Neural cell (in vitro differentiated cells): ENCODE measurements at regions not wholly inside any gene's neighbourhood (a gene's known extent, or its start where the extent isn't known, plus 50 kb on each side); places are given as distances from the start of the nearest gene placed in this dataset.

ENCODE experiments used
- H2AFZ ChIP-seq: fragments of 200-600, 300-800 bp; sonication (generic), shearing (Covaris generic); 2 replicates; pipeline ENCODE4 v1.6.0; 2014; ENCODE audit warnings: low read depth, mild to moderate bottlenecking, antibody characterized with exemption, low read length, moderate library complexity
- H3F3A ChIP-seq: fragments of 200-600 bp; shearing (Covaris generic); 2 replicates; pipeline ENCODE4 v1.6.1; 2016; ENCODE audit warnings: mild to moderate bottlenecking, moderate library complexity, mixed read lengths, antibody characterized with exemption, low read length; ENCODE audit not compliant: insufficient read depth, poor library complexity, severe bottlenecking
- H3K27ac ChIP-seq: fragments of 200-600, 300-800 bp; sonication (generic), shearing (Covaris generic); 2 replicates; pipeline ENCODE4 v1.5.1; 2014; ENCODE audit warnings: mild to moderate bottlenecking, low read length, moderate library complexity
- H3K27me3 ChIP-seq: fragments of 300-800, 200-600 bp; sonication (generic), shearing (Covaris generic); 2 replicates; pipeline ENCODE4 v1.6.0; 2014; ENCODE audit warnings: mild to moderate bottlenecking, low read depth, low read length, moderate library complexity; ENCODE audit not compliant: insufficient read depth
- H3K36me3 ChIP-seq: fragments of 300-800, 200-600 bp; sonication (generic), shearing (Covaris generic); 2 replicates; pipeline ENCODE4 v1.5.1; 2014; ENCODE audit warnings: mild to moderate bottlenecking, antibody characterized with exemption, low read length, moderate library complexity; ENCODE audit not compliant: insufficient read depth
- H3K4me2 ChIP-seq: fragments of 300-800, 200-600 bp; sonication (generic), shearing (Covaris generic); 2 replicates; pipeline ENCODE4 v1.6.0; 2014; ENCODE audit warnings: mild to moderate bottlenecking, low read length
- H3K4me3 ChIP-seq: fragments of 300-800, 200-600 bp; sonication (generic), shearing (Covaris generic); 2 replicates; pipeline ENCODE4 v1.5.1; 2014; ENCODE audit warnings: mild to moderate bottlenecking, low read length, moderate library complexity
- H3K79me2 ChIP-seq: fragments of 200-600 bp; shearing (Covaris generic); replicated peaks from 2 replicates; pipeline ENCODE4 v1.6.0; 2014; ENCODE audit warnings: mild to moderate bottlenecking, low read length, moderate library complexity; ENCODE audit not compliant: insufficient read depth
- H3K9ac ChIP-seq: fragments of 300-800, 200-600 bp; sonication (generic), shearing (Covaris generic); 2 replicates; pipeline ENCODE4 v1.6.1; 2016; ENCODE audit warnings: mild to moderate bottlenecking, low read length, mixed read lengths
- H3K9me2 ChIP-seq: fragments of 200-600 bp; shearing (Covaris generic); 2 replicates; pipeline ENCODE4 v1.6.1; 2016; ENCODE audit warnings: mild to moderate bottlenecking, low read length, mixed read lengths; ENCODE audit not compliant: insufficient read depth
- H3K9me3 ChIP-seq: fragments of 200-600, 300-800 bp; sonication (generic), shearing (Covaris generic); 2 replicates; pipeline ENCODE4 v1.6.1; 2016; ENCODE audit warnings: mild to moderate bottlenecking, mixed run types, low read length, moderate library complexity, mixed read lengths
- H4K20me1 ChIP-seq: fragments of 200-600 bp; shearing (Covaris generic); 2 replicates; pipeline ENCODE4 v1.6.1; 2016; ENCODE audit warnings: mild to moderate bottlenecking, mixed run types; ENCODE audit not compliant: insufficient read depth
- EZH2 ChIP-seq: fragments of 200-600, 300-800 bp; shearing (Covaris generic), sonication (generic); IDR thresholded peaks from 2 replicates; pipeline ENCODE4 v1.6.1; 2014; ENCODE audit warnings: antibody characterized with exemption, low read length, borderline replicate concordance, mild to moderate bottlenecking; ENCODE audit not compliant: insufficient read depth, poor library complexity, severe bottlenecking
- MXI1 ChIP-seq: fragments of 450-650 bp; conservative IDR thresholded peaks from 2 replicates; pipeline ENCODE4 v1.6.1; 2014; ENCODE audit warnings: antibody characterized with exemption, mild to moderate bottlenecking; ENCODE audit not compliant: poor library complexity, severe bottlenecking
- POLR2AphosphoS5 ChIP-seq: IDR thresholded peaks from 2 replicates; pipeline ENCODE4 v1.6.1; 2012
- RAD21 ChIP-seq: fragments of 450-650 bp; conservative IDR thresholded peaks from 2 replicates; pipeline ENCODE4 v1.6.1; 2014; ENCODE audit warnings: antibody characterized with exemption, mild to moderate bottlenecking, moderate library complexity
- SMC3 ChIP-seq: fragments of 450-650 bp; conservative IDR thresholded peaks from 2 replicates; pipeline ENCODE4 v1.6.1; 2014; ENCODE audit warnings: antibody characterized with exemption, mild to moderate bottlenecking, moderate library complexity; ENCODE audit not compliant: poor library complexity
- TAF1 ChIP-seq: IDR thresholded peaks from 2 replicates; pipeline ENCODE4 v1.6.1; 2012; ENCODE audit warnings: low read depth
- TF ChIP-seq, protein P1 (sequence below): fragments of 450-650 bp; IDR thresholded peaks from 2 replicates; pipeline ENCODE4 v1.5.1; 2014; ENCODE audit warnings: antibody characterized with exemption, mild to moderate bottlenecking, moderate library complexity; ENCODE audit not compliant: poor library complexity, severe bottlenecking
- TF ChIP-seq, protein P2 (sequence below): IDR thresholded peaks from 2 replicates; pipeline ENCODE4 v1.6.1; 2012; ENCODE audit warnings: borderline replicate concordance

GRCh38 chr2:145290986-145291385 is 771.1 kb upstream of the ZEB2 start:
- Histone ChIP-seq H4K20me1 (no peaks in the 10 kb centered on the region), H3K27me3 (no peaks in the 10 kb centered on the region), H3K9me3 (no peaks in the 10 kb centered on the region), H3K4me2 (no peak overlapping the region), H3F3A (peaks cover 3% of the 10 kb centered on the region), H3K36me3 (no peaks in the 10 kb centered on the region), H3K4me3 (no peak overlapping the region), H3K27ac (no peak overlapping the region), H3K9ac (no peak overlapping the region), H3K79me2 (no peaks in the 10 kb centered on the region), H2AFZ (no peak overlapping the region), H3K9me2 (no peaks in the 10 kb centered on the region)
- TF ChIP-seq, protein P1, sequence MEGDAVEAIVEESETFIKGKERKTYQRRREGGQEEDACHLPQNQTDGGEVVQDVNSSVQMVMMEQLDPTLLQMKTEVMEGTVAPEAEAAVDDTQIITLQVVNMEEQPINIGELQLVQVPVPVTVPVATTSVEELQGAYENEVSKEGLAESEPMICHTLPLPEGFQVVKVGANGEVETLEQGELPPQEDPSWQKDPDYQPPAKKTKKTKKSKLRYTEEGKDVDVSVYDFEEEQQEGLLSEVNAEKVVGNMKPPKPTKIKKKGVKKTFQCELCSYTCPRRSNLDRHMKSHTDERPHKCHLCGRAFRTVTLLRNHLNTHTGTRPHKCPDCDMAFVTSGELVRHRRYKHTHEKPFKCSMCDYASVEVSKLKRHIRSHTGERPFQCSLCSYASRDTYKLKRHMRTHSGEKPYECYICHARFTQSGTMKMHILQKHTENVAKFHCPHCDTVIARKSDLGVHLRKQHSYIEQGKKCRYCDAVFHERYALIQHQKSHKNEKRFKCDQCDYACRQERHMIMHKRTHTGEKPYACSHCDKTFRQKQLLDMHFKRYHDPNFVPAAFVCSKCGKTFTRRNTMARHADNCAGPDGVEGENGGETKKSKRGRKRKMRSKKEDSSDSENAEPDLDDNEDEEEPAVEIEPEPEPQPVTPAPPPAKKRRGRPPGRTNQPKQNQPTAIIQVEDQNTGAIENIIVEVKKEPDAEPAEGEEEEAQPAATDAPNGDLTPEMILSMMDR, result no peak
- no peak for TF ChIP-seq POLR2AphosphoS5
- TF ChIP-seq, protein P2, sequence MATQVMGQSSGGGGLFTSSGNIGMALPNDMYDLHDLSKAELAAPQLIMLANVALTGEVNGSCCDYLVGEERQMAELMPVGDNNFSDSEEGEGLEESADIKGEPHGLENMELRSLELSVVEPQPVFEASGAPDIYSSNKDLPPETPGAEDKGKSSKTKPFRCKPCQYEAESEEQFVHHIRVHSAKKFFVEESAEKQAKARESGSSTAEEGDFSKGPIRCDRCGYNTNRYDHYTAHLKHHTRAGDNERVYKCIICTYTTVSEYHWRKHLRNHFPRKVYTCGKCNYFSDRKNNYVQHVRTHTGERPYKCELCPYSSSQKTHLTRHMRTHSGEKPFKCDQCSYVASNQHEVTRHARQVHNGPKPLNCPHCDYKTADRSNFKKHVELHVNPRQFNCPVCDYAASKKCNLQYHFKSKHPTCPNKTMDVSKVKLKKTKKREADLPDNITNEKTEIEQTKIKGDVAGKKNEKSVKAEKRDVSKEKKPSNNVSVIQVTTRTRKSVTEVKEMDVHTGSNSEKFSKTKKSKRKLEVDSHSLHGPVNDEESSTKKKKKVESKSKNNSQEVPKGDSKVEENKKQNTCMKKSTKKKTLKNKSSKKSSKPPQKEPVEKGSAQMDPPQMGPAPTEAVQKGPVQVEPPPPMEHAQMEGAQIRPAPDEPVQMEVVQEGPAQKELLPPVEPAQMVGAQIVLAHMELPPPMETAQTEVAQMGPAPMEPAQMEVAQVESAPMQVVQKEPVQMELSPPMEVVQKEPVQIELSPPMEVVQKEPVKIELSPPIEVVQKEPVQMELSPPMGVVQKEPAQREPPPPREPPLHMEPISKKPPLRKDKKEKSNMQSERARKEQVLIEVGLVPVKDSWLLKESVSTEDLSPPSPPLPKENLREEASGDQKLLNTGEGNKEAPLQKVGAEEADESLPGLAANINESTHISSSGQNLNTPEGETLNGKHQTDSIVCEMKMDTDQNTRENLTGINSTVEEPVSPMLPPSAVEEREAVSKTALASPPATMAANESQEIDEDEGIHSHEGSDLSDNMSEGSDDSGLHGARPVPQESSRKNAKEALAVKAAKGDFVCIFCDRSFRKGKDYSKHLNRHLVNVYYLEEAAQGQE, result no peak
- TF ChIP-seq EZH2, result no peak
- no peak for TF ChIP-seq TAF1

GRCh38 chr2:145289946-145290345 is 770.0 kb upstream of the ZEB2 start:
- Histone ChIP-seq H3K27ac (no peak overlapping the region), H3K4me2 (no peak overlapping the region), H3K27me3 (no peaks in the 10 kb centered on the region), H4K20me1 (no peaks in the 10 kb centered on the region), H3K79me2 (no peaks in the 10 kb centered on the region), H3K4me3 (no peak overlapping the region), H3K9ac (no peak overlapping the region), H3K9me2 (no peaks in the 10 kb centered on the region), H3F3A (peaks cover 3% of the 10 kb centered on the region), H3K36me3 (no peaks in the 10 kb centered on the region), H3K9me3 (no peaks in the 10 kb centered on the region), H2AFZ (no peak overlapping the region)
- TF ChIP-seq, protein P2, result no peak
- no peak for TF ChIP-seq POLR2AphosphoS5
- TF ChIP-seq RAD21, result no peak
- TF ChIP-seq MXI1, result no peak
- no peak for TF ChIP-seq EZH2
- no peak for TF ChIP-seq SMC3
- TF ChIP-seq, protein P1, result no peak
- TF ChIP-seq TAF1, result no peak
